Loucy (cell line): ENCODE measurements at regions not wholly inside any gene's neighbourhood (a gene's known extent, or its start where the extent isn't known, plus 50 kb on each side); places are given as distances from the start of the nearest gene placed in this dataset.
"Not testable (repeated sequence)": the region's sequence is repeated elsewhere in the genome, so short reads cannot be mapped to it uniquely, and the experiment has no call there.

Experiments used
- EZH2phosphoT487 ChIP-seq: fragments of 200-600 bp; IDR thresholded peaks from 2 replicates; pipeline ENCODE4 v1.6.1; 2018; ENCODE audit warnings: antibody characterized with exemption, mild to moderate bottlenecking, moderate library complexity, borderline replicate concordance
- TF ChIP-seq, protein P1 (sequence below): fragments of 200-600 bp; sonication (generic); conservative IDR thresholded peaks from 2 replicates; pipeline ENCODE4 v1.5.1; 2014; ENCODE audit warnings: mild to moderate bottlenecking, antibody characterized with exemption, low read length

GRCh38 chr13:46460223-46460622 is 73.2 kb upstream of the RUBCNL start:
- TF ChIP-seq, protein P1, sequence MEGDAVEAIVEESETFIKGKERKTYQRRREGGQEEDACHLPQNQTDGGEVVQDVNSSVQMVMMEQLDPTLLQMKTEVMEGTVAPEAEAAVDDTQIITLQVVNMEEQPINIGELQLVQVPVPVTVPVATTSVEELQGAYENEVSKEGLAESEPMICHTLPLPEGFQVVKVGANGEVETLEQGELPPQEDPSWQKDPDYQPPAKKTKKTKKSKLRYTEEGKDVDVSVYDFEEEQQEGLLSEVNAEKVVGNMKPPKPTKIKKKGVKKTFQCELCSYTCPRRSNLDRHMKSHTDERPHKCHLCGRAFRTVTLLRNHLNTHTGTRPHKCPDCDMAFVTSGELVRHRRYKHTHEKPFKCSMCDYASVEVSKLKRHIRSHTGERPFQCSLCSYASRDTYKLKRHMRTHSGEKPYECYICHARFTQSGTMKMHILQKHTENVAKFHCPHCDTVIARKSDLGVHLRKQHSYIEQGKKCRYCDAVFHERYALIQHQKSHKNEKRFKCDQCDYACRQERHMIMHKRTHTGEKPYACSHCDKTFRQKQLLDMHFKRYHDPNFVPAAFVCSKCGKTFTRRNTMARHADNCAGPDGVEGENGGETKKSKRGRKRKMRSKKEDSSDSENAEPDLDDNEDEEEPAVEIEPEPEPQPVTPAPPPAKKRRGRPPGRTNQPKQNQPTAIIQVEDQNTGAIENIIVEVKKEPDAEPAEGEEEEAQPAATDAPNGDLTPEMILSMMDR: not testable (repeated sequence)
- TF ChIP-seq EZH2phosphoT487: not testable (repeated sequence)
